ENCODE measurements at regions not wholly inside any gene's neighbourhood (a gene's known extent, or its start where the extent isn't known, plus 50 kb on each side); places are given as distances from the start of the nearest gene placed in this dataset.
A peak's percentile ranks its signal among the peaks of the same experiment; 100 is the strongest.
"Not testable (repeated sequence)": the region's sequence is repeated elsewhere in the genome, so short reads cannot be mapped to it uniquely, and the experiment has no call there.

DNA sequence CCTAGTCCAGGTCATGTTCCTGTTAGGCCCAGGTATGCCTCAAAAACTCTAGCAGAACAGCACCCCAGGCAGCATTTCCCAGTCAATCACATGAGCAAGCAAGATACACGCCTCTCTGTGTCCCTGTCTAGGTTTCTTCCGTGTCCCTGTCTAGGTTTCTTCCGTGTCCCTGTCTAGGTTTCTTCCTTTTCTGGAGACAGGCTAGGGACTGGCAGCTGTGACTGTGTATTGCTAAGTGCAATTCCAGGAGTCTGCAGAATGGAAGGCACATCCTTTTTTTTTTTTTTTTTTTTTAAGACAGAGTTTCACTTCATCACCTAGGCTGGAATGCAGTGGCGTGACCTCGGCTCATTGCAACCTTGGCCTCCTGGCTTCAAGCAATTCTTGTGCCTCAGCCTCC is 77.6 kb downstream of the SETD4 start:
- no peak for DNase-seq

- DNase-seq = no peak
Observed at GRCh38 chr21:35981514-35982070, 78.7 kb downstream of the SETD4 start.

GRCh38 chr21:35980821-35981220 is 79.5 kb downstream of the SETD4 start:
- no peak for DNase-seq

- DNase-seq = not testable (repeated sequence)
Observed at GRCh38 chr21:35977860-35978259, 82.5 kb downstream of the SETD4 start.

- DNase-seq = no peak
Observed at GRCh38 chr21:35976929-35977328, 83.4 kb downstream of the SETD4 start.

DNA sequence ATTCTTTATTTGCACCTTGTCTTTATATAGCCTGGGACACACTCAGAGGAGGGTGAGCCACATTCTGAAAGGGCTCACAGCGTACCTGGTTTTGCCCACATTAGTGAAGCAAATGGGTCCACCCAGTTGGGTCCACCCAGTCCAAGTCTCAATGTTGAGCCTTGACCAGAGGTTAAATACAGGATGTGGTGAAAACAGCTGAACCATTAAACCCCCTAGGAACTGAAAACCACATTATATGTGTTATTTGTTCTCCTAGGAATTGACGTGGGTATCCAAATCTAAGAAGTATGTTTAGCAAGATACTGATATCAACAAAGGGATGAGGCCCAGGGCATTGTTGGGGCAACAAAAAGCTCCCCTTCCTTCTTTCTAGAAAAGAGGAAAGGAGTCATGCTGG is 83.8 kb downstream of the SETD4 start:
- no peak for DNase-seq

GRCh38 chr21:35974775-35975174 is 85.6 kb downstream of the SETD4 start:
- DNase-seq = no peak

DNA sequence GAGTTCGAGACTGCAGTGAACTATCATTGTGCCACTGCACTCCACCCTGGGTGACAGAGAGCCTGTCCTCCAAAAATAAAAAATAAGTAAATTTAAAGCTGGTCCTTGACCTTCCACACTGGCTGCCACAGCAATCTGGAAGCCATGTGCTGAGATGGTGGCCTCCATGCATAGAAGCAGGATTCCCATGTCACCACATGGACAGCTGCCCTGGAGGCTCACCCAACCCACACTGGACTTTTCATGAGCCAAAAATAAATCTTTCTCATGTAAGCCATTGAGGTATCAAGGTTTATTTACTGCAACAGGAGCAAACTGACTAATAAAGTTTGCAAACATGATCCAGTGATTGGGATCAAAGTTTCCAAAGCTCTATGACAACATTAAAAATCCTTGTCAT is 88.5 kb downstream of the SETD4 start:
- DNase-seq = no peak

- no peak for DNase-seq
Observed at GRCh38 chr21:35969281-35969680, 91.0 kb downstream of the SETD4 start.

DNA sequence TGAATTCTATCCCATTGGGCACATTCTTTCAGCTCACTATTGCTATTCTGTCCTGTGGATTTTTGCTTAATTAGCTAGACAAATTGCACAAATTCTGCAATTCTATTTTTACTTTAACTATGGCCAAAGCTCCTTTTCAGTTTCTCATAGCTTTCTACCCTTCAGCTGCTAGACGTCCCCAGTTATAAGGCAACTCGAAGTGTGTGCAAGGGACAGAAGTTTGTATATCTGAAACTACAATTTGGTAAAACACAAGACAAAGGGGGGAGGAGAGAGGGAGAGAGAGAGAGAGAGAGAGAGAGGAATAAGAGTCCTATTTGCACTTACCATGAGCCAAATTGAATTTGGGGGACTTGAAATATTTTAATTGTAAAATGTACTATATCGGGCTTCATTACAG is 91.8 kb downstream of the SETD4 start:
- DNase-seq = no peak

GRCh38 chr21:35965699-35966098 is 94.6 kb downstream of the SETD4 start:
- DNase-seq = no peak

DNA sequence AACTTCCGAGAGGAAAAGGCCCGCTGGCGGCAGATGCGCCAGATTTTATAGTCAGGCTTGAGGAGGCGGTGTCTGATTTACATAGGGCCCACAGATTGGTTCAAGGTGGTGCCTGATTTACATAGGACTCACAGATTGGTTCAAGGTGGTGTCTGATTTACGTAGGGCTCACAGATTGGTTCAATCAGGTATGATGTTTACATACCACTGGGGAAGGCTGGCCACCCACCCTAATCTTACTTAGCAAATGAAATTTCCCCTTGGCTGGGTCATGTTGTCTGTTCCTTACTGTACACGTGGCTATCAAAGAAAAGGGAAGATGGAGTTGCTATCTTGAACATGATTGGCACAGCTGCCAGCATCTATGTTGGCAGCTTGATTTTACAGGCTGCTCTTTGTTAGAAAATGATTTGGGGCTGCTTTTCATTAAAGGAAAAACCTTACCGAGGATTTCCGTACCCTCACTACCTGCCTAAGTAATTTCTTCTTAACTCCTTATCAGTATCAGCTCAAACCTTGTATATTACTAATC is 96.3 kb downstream of the SETD4 start:
- no peak for DNase-seq

- no peak for DNase-seq
Observed at GRCh38 chr21:35962917-35963316, 97.4 kb downstream of the SETD4 start.

DNA sequence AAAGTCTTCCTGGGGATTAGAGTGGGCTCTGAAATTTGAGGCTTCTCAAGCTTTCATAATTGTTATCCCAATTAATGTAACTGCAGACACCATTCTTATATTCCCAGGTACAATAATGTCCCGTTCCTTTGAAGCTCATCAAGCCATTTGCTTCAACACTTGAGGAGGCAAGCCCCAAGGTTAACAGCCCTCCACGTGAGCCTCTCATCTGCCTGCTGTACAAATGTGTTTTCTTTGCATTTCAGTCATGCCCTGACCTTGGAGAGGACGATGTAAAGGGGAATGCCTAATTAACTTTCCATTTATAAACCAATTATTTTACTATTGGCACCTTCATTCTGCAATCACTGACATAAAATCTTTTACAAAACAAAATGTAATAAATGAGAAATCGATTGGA is 106.3 kb downstream of the SETD4 start:
- DNase-seq = no peak

DNA sequence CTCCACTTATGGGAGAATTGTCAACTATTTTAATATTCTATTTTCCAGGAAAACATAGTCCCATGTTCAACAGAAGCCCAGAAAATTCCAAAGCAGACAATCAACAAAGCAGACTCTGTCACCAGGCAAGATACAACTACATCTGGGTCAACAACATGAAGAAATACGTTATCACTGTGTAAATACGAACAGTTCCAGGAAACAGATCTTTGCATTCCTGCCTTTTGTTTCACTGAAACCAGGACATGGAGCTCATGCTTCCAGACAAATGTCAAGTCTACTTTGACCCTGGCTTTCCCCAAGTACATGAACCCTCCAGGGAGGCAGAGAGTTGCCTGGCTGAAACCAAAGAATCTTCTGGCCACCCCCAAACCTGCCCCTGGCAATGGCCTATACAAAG is 106.7 kb downstream of the SETD4 start:
- no peak for DNase-seq

GRCh38 chr21:35952651-35953340 is 107.5 kb downstream of the SETD4 start:
- no peak for DNase-seq

DNA sequence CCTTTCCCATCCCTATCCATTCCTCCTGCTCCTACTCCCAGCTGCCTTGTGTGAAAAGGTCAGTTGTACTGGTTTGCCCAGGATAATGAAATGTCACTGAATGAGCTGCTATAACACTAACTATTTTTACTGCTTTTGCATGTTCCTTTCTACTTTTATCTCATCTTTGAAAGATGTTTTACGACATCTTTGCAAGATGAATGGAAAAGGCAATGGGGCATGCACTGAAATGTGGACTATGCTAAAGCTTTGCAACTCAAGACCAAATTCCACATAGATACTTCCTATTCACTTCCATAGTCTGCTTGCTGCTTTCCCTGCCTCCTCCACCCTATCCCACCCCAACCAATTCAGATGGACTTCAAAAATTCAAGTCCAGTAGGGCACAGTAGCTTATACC is 111.3 kb downstream of the SETD4 start:
- DNase-seq = no peak

GRCh38 chr21:35945089-35945671 is 115.1 kb downstream of the SETD4 start:
- DNase-seq = no peak

DNA sequence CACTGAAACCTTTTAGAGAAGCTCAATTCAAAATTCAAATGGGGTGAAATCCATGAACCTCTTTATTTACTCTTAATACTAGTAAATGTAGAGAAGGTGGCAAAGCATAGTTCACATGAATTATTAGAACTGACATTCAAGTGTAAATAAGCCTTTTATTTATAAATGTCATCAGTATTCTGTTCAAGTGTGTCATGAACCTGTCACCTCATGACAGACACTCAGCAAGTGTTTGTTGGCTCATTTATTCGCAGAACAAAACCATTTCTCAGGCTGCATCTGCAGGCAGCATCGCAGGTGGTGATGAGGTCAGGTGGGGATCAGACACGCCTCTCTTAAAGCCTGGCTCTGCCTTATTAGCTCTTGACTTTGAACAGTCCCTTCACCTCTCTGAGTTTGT is 116.6 kb downstream of the SETD4 start:
- DNase-seq = no peak

DNA sequence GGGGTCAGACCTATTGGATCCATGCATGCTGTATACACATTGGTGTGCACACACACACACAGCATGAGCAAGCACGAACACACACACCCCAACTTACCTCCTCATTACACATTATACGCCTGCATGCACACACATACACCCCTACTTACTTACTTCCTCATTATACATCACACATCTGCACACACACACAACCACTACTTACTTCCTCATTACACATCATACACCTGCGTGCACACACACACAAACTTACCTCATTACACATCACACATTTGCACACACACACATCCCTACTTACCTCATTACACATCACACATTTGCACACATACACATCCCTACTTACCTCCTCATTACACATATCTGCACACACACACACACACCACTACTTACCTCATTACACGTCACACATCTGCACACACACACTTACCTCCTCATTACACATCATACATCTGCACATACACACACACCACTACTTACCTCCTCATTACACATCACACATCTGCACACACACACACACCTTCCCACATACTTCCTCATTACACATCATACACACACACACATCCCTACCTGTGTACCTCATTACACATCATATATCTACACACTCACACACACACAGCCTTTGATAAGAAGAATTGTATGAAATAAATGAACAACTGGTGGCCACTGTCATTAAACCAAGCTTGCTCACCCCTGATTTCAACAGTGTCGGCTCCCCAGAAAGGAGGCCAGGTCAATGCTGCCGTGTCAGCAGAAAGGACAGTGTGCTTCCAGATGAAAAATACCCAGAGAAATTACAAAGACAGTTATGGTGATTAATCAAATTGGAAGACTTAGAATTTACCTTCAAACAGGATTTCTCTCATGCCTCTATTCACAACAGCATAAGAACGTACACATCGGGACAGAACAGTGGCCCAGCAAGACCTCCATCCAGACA is 117.8 kb downstream of the SETD4 start:
- DNase-seq = peak; percentile 9

DNA sequence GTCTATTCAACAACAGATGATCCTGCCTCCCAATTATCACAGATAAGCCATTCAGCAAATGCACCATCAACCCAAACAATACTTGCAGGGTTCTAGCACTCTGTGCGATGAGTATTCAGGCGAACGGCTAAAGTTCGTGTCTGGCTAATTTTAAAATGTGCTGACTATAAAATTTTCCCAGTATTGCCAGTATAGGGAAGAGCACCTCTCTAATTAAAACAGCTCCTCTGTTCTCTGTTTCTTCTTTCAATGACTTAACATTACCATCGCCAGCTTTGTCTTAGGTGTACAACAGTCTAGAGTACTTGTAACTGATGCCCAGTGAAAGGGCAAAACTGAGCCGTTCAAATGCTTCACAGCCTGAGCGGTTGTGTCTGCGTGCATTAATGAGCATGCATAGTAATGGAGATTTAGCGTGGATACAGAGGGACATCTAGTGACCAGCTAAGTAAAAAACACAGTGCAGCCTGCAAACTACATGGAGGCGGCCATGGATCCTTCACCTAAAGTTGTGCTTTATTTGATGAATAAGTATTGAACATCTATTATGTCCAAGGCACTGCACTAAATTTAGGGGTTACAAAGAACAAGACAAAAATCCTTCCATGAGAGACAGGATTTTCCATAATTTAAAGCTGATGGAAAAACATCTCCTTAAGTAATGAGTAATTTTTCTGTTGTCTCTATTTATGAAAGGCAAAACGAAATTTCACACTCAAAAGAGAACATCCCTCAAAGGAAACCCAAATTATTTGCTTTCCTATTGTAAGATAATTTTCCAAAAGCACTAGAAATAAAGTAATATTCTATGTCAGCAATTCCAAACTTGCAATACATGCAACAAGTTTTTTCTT is 120.0 kb downstream of the SETD4 start:
- DNase-seq = peak; percentile 44

- DNase-seq = no peak
Observed at GRCh38 chr21:35938446-35938845, 121.9 kb downstream of the SETD4 start.
